ENCODE measurements at regions not wholly inside any gene's neighbourhood (a gene's known extent, or its start where the extent isn't known, plus 50 kb on each side); places are given as distances from the start of the nearest gene placed in this dataset.

DNA sequence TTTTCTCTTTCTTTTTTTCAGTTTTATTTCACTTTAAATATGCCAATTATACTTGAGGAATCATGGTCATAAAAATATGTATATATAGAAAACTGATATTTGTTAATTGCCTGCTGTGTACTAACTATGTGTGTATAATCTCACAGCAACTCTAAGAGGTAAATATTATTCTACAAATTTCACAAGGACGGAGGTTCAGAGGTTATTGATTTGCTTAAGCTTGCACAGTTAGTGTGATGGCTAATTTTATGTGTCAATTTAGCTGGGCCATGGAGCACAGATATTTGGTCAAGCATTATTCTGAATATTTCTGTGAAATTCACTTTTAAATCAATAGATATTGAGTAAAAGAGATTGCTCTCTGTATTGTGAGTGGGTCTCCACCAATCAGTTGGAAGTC is 75.7 kb upstream of the CENPW start:
- ChIA-PET CTCF (no interaction called here), POLR2A (no interaction called here)
- no peaks in the 10 kb centered on the region for H3K4me1 ChIP-seq
- intact Hi-C loops (cut with micrococcal nuclease; ENCODE audit: unreplicated experiment): no loop called here
- TF ChIP-seq, protein P1, sequence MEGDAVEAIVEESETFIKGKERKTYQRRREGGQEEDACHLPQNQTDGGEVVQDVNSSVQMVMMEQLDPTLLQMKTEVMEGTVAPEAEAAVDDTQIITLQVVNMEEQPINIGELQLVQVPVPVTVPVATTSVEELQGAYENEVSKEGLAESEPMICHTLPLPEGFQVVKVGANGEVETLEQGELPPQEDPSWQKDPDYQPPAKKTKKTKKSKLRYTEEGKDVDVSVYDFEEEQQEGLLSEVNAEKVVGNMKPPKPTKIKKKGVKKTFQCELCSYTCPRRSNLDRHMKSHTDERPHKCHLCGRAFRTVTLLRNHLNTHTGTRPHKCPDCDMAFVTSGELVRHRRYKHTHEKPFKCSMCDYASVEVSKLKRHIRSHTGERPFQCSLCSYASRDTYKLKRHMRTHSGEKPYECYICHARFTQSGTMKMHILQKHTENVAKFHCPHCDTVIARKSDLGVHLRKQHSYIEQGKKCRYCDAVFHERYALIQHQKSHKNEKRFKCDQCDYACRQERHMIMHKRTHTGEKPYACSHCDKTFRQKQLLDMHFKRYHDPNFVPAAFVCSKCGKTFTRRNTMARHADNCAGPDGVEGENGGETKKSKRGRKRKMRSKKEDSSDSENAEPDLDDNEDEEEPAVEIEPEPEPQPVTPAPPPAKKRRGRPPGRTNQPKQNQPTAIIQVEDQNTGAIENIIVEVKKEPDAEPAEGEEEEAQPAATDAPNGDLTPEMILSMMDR (IDR thresholded peaks at IDR 0.05; ENCODE audit: insufficient read depth in 1 of 2, low read depth in 1 of 2, low read length in 1 of 2, severe bottlenecking in 1 of 2, unreplicated experiment in 1 of 2): no peak
- Mint-ChIP-seq H3K4me1 (ENCODE audit: low read depth, unreplicated experiment) (no peaks in the 10 kb centered on the region), H3K4me3 (ENCODE audit: unreplicated experiment) (no peak overlapping the region), H3K27ac (ENCODE audit: unreplicated experiment) (no peak overlapping the region), H3K36me3 (ENCODE audit: insufficient read depth, unreplicated experiment) (no peaks in the 10 kb centered on the region), H3K9me3 (ENCODE audit: unreplicated experiment) (peaks cover 27% of the 10 kb centered on the region), H3K27me3 (ENCODE audit: insufficient read depth, unreplicated experiment) (no peaks in the 10 kb centered on the region)
- DNase-seq: no peak
- no peaks in the 10 kb centered on the region for H3K36me3 ChIP-seq (ENCODE audit: control insufficient read depth, insufficient read depth, low read length)
- no peaks in the 10 kb centered on the region for H3K27me3 ChIP-seq (replicated peaks; ENCODE audit: control insufficient read depth, insufficient read depth, low read length)
- no TSS peak for BruUV-seq (replicated peaks)
- no peak overlapping the region for H3K4me3 ChIP-seq (ENCODE audit: low read depth, low read length)
- no peaks in the 10 kb centered on the region for H3K9me3 ChIP-seq

DNA sequence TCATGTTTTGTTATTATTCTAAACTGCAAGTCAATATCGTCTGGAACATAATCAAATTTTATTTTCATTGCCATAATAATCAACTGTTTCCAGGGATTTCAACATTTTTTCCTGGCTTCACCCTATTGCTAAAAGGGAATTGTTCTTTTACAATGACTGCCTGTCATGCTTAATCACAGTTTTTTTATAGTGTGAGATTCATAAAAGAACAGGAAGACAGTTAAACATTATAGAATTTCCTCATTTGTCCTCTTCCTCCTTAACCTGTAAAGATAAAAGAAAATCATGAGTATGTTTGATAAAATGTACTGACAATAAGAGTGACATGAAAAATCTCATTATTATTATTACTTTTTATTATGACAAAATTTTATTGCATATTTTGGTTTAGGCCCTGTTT is 73.3 kb upstream of the CENPW start:
- no peak overlapping the region for H3K27ac Mint-ChIP-seq (ENCODE audit: unreplicated experiment)
- DNase-seq: no peak
- BruUV-seq (replicated peaks): no TSS peak

DNA sequence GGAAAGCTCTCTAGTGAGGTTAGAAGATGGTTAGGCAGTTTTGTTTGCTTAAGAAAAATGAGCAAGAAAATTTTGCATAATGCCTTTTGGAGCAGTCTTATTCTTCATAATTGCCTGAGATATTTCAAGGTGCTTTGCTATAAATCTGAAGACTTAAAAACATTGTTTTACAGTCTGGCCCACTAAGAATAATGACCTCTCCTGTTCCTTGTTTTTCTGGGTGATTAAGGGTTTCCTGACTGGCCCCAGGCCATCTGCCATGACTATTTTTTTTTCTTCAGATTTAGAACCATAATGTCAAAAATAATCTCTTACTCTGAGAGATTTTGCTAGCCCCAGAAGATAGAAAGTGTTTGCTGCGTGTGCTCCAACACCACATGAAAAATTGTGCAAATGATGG is 72.3 kb upstream of the CENPW start:
- TF ChIP-seq, protein P1 (IDR thresholded peaks at IDR 0.05; ENCODE audit: insufficient read depth in 1 of 2, low read depth in 1 of 2, low read length in 1 of 2, severe bottlenecking in 1 of 2, unreplicated experiment in 1 of 2): no peak
- Histone ChIP-seq H3K36me3 (ENCODE audit: control insufficient read depth, insufficient read depth, low read length) (no peaks in the 10 kb centered on the region), H3K4me1 (no peaks in the 10 kb centered on the region), H3K9me3 (no peaks in the 10 kb centered on the region), H3K4me3 (ENCODE audit: low read depth, low read length) (no peak overlapping the region), H3K27me3 (replicated peaks; ENCODE audit: control insufficient read depth, insufficient read depth, low read length) (no peaks in the 10 kb centered on the region)
- intact Hi-C loops (cut with micrococcal nuclease; ENCODE audit: unreplicated experiment): no loop called here
- H3K27ac Mint-ChIP-seq (ENCODE audit: unreplicated experiment): no peak overlapping the region
- no peaks in the 10 kb centered on the region for H3K36me3 Mint-ChIP-seq (ENCODE audit: insufficient read depth, unreplicated experiment)
- no peaks in the 10 kb centered on the region for H3K27me3 Mint-ChIP-seq (ENCODE audit: insufficient read depth, unreplicated experiment)
- no peaks in the 10 kb centered on the region for H3K9me3 Mint-ChIP-seq (ENCODE audit: unreplicated experiment)
- no peaks in the 10 kb centered on the region for H3K4me1 Mint-ChIP-seq (ENCODE audit: low read depth, unreplicated experiment)
- POLR2A ChIA-PET: no interaction called here
- DNase-seq: no peak
- no TSS peak for BruUV-seq (replicated peaks)
- CTCF ChIA-PET: no interaction called here
- no peak overlapping the region for H3K4me3 Mint-ChIP-seq (ENCODE audit: unreplicated experiment)

More for the DNA sequence above, 73.3 kb upstream of the CENPW start:
- Histone ChIP-seq H3K4me3 (ENCODE audit: low read depth, low read length) (no peak overlapping the region), H3K36me3 (ENCODE audit: control insufficient read depth, insufficient read depth, low read length) (no peaks in the 10 kb centered on the region), H3K9me3 (no peaks in the 10 kb centered on the region), H3K27me3 (replicated peaks; ENCODE audit: control insufficient read depth, insufficient read depth, low read length) (no peaks in the 10 kb centered on the region), H3K4me1 (no peaks in the 10 kb centered on the region)
- no peak overlapping the region for H3K4me3 Mint-ChIP-seq (ENCODE audit: unreplicated experiment)
- H3K4me1 Mint-ChIP-seq (ENCODE audit: low read depth, unreplicated experiment): no peaks in the 10 kb centered on the region
- no peaks in the 10 kb centered on the region for H3K27me3 Mint-ChIP-seq (ENCODE audit: insufficient read depth, unreplicated experiment)
- no peaks in the 10 kb centered on the region for H3K36me3 Mint-ChIP-seq (ENCODE audit: insufficient read depth, unreplicated experiment)
- H3K9me3 Mint-ChIP-seq (ENCODE audit: unreplicated experiment): peaks cover 3% of the 10 kb centered on the region
- TF ChIP-seq, protein P1 (IDR thresholded peaks at IDR 0.05; ENCODE audit: insufficient read depth in 1 of 2, low read depth in 1 of 2, low read length in 1 of 2, severe bottlenecking in 1 of 2, unreplicated experiment in 1 of 2): no peak
- CTCF ChIA-PET: no interaction called here
- intact Hi-C loops (cut with micrococcal nuclease; ENCODE audit: unreplicated experiment): no loop called here
- POLR2A ChIA-PET: no interaction called here

All from Caco-2 (cell line).